ENCODE measurements at regions not wholly inside any gene's neighbourhood (a gene's known extent, or its start where the extent isn't known, plus 50 kb on each side); places are given as distances from the start of the nearest gene placed in this dataset.
A peak's percentile ranks its signal among the peaks of the same experiment; 100 is the strongest.

GRCh38 chr2:12795851-12796250, 79.1 kb downstream of the TRIB2 start:
- DNase-seq (ENCODE audit: low read depth, low spot score), result no peak

DNA sequence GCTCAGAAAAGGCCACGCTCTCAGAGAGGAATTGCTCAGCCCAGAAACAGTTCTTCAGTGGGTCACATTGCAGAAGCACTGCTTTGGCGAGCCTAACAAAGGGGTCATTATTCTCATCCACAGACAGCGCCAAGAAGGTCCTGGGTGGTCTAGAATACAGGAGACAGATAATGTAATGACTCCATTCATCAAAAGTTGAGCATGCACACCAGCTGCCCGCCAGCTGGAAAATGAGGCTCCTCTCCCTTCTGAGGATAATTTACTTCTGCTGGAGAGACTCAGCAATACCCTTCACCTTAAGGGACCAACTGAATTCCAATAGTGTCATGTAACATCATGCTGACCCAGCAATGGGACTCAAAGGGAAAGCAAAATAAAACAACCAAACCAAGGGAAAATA, 79.9 kb downstream of the TRIB2 start:
- DNase-seq (ENCODE audit: low read depth, low spot score), result no peak

DNA sequence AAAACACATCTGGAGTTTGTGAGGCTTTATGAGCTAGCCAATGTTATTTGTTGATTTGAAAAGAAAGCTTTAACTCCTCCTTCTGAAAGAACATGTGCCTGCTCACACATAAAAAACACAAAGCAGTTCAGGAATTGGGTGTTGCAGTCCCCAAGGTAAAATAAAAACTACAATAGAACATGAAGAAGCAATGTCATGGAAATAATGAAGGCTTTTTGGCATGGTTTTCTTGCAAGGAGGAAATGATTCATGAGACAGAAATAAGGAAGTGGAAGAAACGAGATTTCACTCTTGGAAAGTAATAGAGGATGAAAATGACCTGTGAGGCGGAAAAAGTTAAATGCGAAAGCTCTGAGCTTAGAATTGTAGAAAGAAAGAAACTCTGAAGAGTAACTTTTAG, 81.1 kb downstream of the TRIB2 start:
- no peak for DNase-seq (ENCODE audit: low read depth, low spot score)

DNA sequence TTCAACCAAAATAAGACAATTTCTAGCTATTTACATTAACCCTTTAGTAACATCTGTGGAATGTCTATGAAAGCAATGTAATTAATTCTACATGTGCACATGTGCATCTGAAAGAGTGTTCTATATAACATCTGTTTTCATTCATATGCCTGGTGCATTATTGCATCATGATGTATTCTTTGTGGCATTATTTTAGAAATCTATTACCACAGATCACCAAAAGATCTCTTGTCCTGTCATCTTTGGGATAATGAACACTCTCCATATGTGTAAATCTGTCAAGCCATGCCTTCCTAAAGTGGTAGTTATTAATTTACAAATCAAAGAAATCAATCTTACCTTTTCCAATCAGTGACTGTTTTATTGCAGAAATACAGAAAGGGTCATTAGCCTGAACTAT, 86.9 kb downstream of the TRIB2 start:
- no peak for DNase-seq (ENCODE audit: low read depth, low spot score)

GRCh38 chr2:12804091-12804856, 87.5 kb downstream of the TRIB2 start:
- no peak for DNase-seq (ENCODE audit: low read depth, low spot score)

DNA sequence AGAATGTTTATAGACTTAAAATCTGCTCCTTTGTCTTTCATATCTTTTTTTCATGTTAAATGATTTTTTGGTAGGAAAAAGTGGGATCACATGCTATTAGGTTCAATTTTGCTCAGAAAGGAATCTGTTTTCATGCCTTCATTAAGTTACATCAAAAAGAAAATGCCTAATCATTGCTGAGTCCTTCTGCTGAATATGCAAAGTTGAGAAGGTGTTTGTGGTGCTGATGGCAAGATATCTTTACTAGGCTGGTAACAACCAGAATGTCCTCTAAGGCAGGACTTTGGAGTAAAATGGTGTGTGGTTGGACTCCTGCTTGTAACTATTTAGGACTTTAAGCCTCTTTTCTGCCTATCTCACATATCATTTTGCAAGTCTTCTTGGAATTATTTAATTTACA, 88.3 kb downstream of the TRIB2 start:
- no peak for DNase-seq (ENCODE audit: low read depth, low spot score)

DNA sequence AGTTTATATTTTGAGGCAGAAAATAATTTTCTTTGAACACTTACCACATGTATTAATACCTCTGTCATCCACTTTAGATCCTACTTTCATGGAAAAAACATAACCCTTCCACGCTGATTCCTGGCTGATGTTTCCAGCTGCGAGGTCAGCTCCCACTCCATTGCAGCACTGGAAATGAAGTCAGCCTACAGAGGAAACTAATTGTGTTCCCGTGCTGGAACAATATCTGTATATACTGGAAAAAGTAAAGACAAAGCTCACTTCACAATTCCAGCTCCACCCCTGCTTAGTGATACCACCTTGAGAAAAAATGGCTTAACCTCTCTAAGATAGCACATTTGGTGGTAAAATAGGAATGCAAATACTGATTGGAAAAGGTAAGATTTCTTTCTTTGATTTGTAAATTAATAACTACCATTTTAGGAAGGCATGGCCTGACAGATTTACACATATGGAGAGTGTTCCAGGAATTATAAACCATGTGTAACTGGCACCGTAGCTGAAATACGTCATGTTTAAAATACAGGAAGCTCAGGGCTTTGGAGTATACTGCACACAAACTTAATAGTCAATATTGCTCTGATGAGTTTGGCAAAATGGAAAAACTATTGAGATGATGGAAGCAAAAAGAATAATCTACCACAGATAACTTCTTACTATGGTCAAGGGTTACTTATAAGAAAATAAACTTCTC, 90.0 kb downstream of the TRIB2 start:
- DNase-seq (ENCODE audit: low read depth, low spot score), result no peak

DNA sequence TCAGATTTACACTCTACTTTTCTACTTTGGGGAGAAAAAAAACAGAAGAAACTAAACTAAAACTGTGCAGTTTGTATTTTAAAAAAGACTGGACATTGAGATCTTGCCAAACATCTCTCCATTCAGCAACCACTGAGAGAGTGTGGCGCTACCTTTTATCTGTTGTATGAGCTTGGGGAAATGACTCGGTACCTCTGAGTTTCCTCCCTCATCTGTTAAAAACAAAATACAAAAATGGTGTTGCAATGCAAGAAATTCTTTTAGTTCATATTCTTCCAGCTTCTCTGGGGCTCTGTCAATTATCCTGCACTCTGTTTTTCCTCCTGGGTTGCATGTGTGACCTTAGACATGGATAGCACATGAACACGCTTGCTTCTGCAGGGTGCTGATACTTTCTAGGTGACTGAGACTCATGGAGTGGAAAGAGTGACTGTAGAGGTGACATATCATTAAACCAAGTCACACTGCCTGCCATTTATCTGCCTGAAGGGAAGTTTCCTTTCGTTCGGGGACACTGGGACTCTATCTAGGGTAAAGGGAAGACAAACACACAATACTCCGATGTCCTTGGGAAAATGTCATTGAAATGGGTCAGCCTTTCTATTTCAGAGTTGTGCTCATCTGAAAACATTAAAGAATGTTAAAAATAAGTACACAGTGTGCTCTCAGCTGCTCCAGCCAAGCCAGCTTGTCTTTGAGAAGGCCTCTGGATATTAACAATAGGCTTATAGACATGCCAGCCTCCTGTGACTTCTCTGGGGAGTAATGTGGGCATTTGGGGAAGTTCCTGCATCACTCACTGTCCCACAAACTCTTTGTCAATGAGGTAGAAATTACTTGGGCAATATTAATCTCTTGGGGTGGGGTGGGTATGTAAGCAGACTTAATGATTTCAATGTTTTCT, 91.4 kb downstream of the TRIB2 start:
- DNase-seq (ENCODE audit: low read depth, low spot score), result no peak

- DNase-seq (ENCODE audit: low read depth, low spot score), result no peak
Measured at GRCh38 chr2:12809526-12809925, 92.8 kb downstream of the TRIB2 start.

GRCh38 chr2:12811916-12812315, 95.2 kb downstream of the TRIB2 start:
- DNase-seq (ENCODE audit: low read depth, low spot score), result no peak

GRCh38 chr2:12813166-12813565, 96.4 kb downstream of the TRIB2 start:
- DNase-seq (ENCODE audit: low read depth, low spot score), result no peak

- no peak for DNase-seq (ENCODE audit: low read depth, low spot score)
Measured at GRCh38 chr2:12816379-12817306, 99.9 kb downstream of the TRIB2 start.

DNA sequence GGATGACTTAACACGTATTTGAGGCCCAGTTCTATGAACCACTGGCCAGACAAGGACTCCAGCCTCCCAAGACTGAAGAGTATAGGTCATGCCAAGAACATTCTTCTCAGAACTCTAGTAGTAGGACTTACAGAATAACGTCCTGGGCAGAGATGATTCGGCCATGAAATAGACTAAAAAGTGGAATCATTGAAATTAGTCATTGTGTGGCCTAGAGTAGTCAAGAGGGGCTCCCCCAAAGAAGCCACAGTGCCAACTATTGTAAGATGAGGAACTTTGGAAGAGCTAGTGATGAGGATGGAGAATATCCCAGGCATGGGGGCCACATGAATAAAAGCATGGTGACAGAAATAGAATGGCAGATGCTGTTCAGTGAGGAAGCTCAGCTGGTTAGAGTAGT, 101.1 kb downstream of the TRIB2 start:
- DNase-seq (ENCODE audit: low read depth, low spot score), result no peak

GRCh38 chr2:12818416-12819102, 101.8 kb downstream of the TRIB2 start:
- DNase-seq (ENCODE audit: low read depth, low spot score), result no peak

GRCh38 chr2:12819103-12819475, 102.4 kb downstream of the TRIB2 start:
- DNase-seq (ENCODE audit: low read depth, low spot score), result peak; percentile 8

DNA sequence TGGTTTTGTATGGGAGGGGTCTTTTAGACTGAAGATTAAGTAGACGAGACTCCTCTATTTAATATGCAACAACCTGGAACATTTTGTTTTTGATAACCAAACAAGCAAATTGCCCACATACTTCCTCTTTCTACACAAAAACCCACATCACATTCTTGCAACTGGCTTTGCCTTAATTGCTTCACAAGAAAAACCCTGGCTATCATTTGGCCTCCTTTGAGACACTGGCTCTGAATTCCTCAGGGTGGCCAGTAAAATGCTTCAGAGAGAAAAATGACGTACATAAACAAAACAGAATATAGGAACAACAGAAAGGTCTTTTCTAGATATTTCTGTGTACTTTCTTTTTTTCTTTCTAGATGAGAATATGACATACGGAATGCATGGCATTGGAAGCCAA, 103.0 kb downstream of the TRIB2 start:
- DNase-seq (ENCODE audit: low read depth, low spot score), result no peak

- no peak for DNase-seq (ENCODE audit: low read depth, low spot score)
Measured at GRCh38 chr2:12821656-12822055, 104.9 kb downstream of the TRIB2 start.

DNA sequence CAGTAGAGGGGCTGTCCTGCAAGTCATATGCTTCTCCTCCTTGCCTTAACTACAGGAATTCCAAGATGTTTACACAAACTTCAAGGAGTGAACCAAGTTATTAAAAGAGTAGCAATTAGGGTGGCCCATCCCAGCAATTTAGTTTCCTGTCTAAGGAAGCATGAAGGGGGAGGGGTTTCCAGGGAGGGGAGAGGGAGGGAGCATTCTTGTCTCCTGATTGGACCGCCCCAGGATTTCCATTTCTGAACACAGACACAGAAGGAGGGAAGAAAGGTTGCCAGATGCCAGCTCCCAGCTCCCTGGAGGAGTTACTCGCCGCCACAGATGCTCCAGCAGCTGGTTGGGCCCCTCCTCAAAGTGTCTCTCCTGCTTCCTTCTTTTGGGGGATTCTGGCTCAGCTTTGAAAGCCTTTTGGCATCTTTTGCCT, 107.6 kb downstream of the TRIB2 start:
- DNase-seq (ENCODE audit: low read depth, low spot score), result peak; percentile 30

DNA sequence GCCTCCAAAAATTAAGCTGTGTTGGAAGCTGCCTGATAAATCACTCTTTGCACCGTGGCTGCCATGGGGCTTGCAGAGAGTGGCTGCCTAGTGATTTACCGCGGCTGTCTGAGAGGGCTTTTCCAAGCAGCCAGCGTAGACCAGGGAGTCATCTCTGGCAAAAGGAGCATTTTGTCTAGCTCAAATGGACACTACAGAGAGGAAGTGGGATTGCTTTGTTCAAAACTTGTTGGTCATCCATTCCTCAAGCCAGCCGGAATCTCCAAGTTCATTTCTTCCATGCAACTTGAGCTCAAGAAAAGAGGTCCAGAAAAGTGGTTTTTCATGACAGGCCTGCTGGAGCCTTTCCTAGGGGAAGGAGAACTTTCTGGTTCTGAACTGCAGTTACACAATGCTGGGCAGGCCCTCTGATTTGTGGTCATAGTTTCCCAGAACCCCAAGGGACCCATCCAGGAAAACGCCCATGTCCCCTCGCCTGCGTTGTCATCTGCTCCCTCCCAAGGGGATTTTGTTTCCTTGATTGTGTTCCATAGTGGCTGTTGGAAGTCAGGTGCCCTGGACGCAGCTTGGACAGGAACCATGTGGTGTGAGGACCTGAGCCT, 108.1 kb downstream of the TRIB2 start:
- no peak for DNase-seq (ENCODE audit: low read depth, low spot score)

- DNase-seq (ENCODE audit: low read depth, low spot score), result no peak
Measured at GRCh38 chr2:12826781-12827180, 110.0 kb downstream of the TRIB2 start.

Data from ELF-1 (cell line).